PFSK-1 (cell line): ENCODE measurements at regions not wholly inside any gene's neighbourhood (a gene's known extent, or its start where the extent isn't known, plus 50 kb on each side); places are given as distances from the start of the nearest gene placed in this dataset.

Source experiments
- POLR2AphosphoS5 ChIP-seq: IDR thresholded peaks from 2 replicates; pipeline ENCODE4 v1.6.1; 2012; ENCODE audit warnings: low read depth, mild to moderate bottlenecking, control low read depth, low read length, moderate library complexity
- REST ChIP-seq, 2 experiments: IDR thresholded peaks; 2 replicates each; pipeline versions ENCODE4 v1.6.1 to v1.8.0; 2011 to 2012; ENCODE audit warnings: low read depth in 2 of 2, low read length in 2 of 2, control low read depth in 1 of 2, inconsistent platforms in 1 of 2, mild to moderate bottlenecking in 1 of 2, moderate library complexity in 1 of 2; ENCODE audit not compliant: insufficient read depth in 1 of 2

GRCh38 chr4:15260758-15261157 lies 167.1 kb upstream of the C1QTNF7 start:
- TF ChIP-seq POLR2AphosphoS5 (no peak), REST (IDR thresholded peaks at IDR 0.05; ENCODE audit: insufficient read depth in 1 of 2, low read depth in 2 of 2, low read length in 2 of 2) (no peak)
